ENCODE measurements at regions not wholly inside any gene's neighbourhood (a gene's known extent, or its start where the extent isn't known, plus 50 kb on each side); places are given as distances from the start of the nearest gene placed in this dataset.
"Not testable (repeated sequence)": the region's sequence is repeated elsewhere in the genome, so short reads cannot be mapped to it uniquely, and the experiment has no call there.

DNA sequence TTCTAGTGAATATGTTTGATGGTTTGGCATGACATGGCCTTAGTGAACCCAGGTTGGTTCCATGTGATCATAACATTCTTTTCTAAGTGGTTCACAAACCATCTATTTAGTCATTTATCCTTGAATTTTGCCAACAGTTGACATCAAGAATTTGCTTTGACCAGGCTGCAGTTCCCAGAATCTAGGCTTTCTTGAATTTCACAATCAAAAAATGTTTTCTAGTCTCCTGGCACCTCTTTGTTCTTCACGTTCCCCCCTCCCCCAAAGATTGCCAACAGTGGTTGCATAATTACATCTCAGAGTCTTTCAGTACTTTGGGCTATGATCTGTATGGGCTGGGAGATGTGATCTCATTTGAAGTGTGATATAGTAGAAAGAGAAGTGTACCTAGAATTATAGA, 124.0 kb downstream of the GATA6 start:
- Histone ChIP-seq H3K27me3 (ENCODE audit: control insufficient read depth, insufficient read depth, low read length) (no peaks in the 10 kb centered on the region), H3K36me3 (ENCODE audit: control insufficient read depth, insufficient read depth, low read length) (no peaks in the 10 kb centered on the region), H3K4me3 (ENCODE audit: low read depth, low read length) (no peak overlapping the region)
- DNase-seq (ENCODE audit: low read depth) (peak; percentile 35), FAIRE-seq (no peak)
- TF ChIP-seq, protein P1, sequence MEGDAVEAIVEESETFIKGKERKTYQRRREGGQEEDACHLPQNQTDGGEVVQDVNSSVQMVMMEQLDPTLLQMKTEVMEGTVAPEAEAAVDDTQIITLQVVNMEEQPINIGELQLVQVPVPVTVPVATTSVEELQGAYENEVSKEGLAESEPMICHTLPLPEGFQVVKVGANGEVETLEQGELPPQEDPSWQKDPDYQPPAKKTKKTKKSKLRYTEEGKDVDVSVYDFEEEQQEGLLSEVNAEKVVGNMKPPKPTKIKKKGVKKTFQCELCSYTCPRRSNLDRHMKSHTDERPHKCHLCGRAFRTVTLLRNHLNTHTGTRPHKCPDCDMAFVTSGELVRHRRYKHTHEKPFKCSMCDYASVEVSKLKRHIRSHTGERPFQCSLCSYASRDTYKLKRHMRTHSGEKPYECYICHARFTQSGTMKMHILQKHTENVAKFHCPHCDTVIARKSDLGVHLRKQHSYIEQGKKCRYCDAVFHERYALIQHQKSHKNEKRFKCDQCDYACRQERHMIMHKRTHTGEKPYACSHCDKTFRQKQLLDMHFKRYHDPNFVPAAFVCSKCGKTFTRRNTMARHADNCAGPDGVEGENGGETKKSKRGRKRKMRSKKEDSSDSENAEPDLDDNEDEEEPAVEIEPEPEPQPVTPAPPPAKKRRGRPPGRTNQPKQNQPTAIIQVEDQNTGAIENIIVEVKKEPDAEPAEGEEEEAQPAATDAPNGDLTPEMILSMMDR (IDR thresholded peaks at IDR 0.05; ENCODE audit: insufficient read depth, low read length, severe bottlenecking): no peak

DNA sequence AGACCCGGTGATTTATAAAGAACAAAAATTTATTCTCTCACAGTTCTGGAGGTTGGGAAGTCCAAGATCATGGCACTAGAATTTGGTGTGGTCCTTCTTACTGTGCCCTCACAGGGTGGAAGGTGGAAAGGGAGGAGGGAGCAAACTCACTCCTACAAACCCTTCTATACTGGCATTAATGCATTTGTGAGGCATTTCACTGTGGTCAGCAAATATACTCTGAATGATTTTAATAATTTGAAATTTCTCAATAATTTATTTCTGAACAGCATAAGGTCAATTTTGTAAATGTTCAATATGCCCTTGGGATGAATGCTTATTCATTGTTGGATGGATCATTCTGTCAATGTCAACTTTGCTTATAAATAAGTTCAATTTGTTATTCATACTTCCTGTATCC, 120.6 kb downstream of the GATA6 start:
- FAIRE-seq: no peak
- Histone ChIP-seq H3K4me3 (ENCODE audit: low read depth, low read length) (no peak overlapping the region), H3K36me3 (ENCODE audit: control insufficient read depth, insufficient read depth, low read length) (no peaks in the 10 kb centered on the region), H3K27me3 (ENCODE audit: control insufficient read depth, insufficient read depth, low read length) (no peaks in the 10 kb centered on the region)
- TF ChIP-seq, protein P1 (IDR thresholded peaks at IDR 0.05; ENCODE audit: insufficient read depth, low read length, severe bottlenecking): no peak
- no peak for DNase-seq (ENCODE audit: low read depth)

- TF ChIP-seq, protein P1 (IDR thresholded peaks at IDR 0.05; ENCODE audit: insufficient read depth, low read length, severe bottlenecking): no peak
- Histone ChIP-seq H3K4me3 (ENCODE audit: low read depth, low read length) (no peak overlapping the region), H3K36me3 (ENCODE audit: control insufficient read depth, insufficient read depth, low read length) (no peaks in the 10 kb centered on the region), H3K27me3 (ENCODE audit: control insufficient read depth, insufficient read depth, low read length) (no peaks in the 10 kb centered on the region)
- DNase-seq (ENCODE audit: low read depth) (peak; percentile 98), FAIRE-seq (no peak)
Observed at GRCh38 chr18:22286585-22286984, 117.2 kb downstream of the GATA6 start.

GRCh38 chr18:22285361-22286140, 116.2 kb downstream of the GATA6 start:
- Histone ChIP-seq H3K27me3 (ENCODE audit: control insufficient read depth, insufficient read depth, low read length) (no peaks in the 10 kb centered on the region), H3K4me3 (ENCODE audit: low read depth, low read length) (no peak overlapping the region), H3K36me3 (ENCODE audit: control insufficient read depth, insufficient read depth, low read length) (no peaks in the 10 kb centered on the region)
- TF ChIP-seq, protein P1 (IDR thresholded peaks at IDR 0.05; ENCODE audit: insufficient read depth, low read length, severe bottlenecking): no peak
- peak; percentile 90 for DNase-seq (ENCODE audit: low read depth)
- FAIRE-seq: no peak

GRCh38 chr18:22284581-22285360, 115.4 kb downstream of the GATA6 start:
- TF ChIP-seq, protein P1 (IDR thresholded peaks at IDR 0.05; ENCODE audit: insufficient read depth, low read length, severe bottlenecking): no peak
- no peak overlapping the region for H3K4me3 ChIP-seq (ENCODE audit: low read depth, low read length)
- no peaks in the 10 kb centered on the region for H3K27me3 ChIP-seq (ENCODE audit: control insufficient read depth, insufficient read depth, low read length)
- H3K36me3 ChIP-seq (ENCODE audit: control insufficient read depth, insufficient read depth, low read length): no peaks in the 10 kb centered on the region
- DNase-seq (ENCODE audit: low read depth): peak; percentile 15
- FAIRE-seq: no peak

- not testable (repeated sequence) for DNase-seq (ENCODE audit: low read depth); H3K4me3 ChIP-seq (ENCODE audit: low read depth, low read length); H3K36me3 ChIP-seq (ENCODE audit: control insufficient read depth, insufficient read depth, low read length); FAIRE-seq; H3K27me3 ChIP-seq (ENCODE audit: control insufficient read depth, insufficient read depth, low read length)
Observed at GRCh38 chr18:22283855-22284254, 114.5 kb downstream of the GATA6 start.

Data from bronchial epithelial cell (primary cell).